H1 (cell line): ENCODE measurements at regions not wholly inside any gene's neighbourhood (a gene's known extent, or its start where the extent isn't known, plus 50 kb on each side); places are given as distances from the start of the nearest gene placed in this dataset.

Experiments used
- CTCF ChIA-PET: fragments of 300-600 bp; sonication (Branson Sonifier 250); formaldehyde crosslinking; loops from one replicate; lab custom pipeline; 2021; ENCODE audit not compliant: partially characterized antibody; lab: Charles Lee
- POLR2A ChIA-PET: fragments of 300-600 bp; sonication (Branson Sonifier 250); formaldehyde crosslinking; loops from one replicate; lab custom pipeline; 2021; ENCODE audit warnings: inconsistent platforms; ENCODE audit not compliant: partially characterized antibody; lab: Charles Lee
- DNase-seq, 2 experiments: peaks; one replicate each; pipeline versions ENCODE4 v3.0.0 to v3.0.0-alpha.2; 2010 to 2022; ENCODE audit warnings: low spot score in 2 of 2, low read depth in 1 of 2, mixed read lengths in 1 of 2
- FAIRE-seq: peaks from 2 replicates; lab custom pipeline; 2011; peaks lifted over from hg19 to GRCh38; lab: Jason Lieb, UNC
- H2AFZ ChIP-seq: 2 replicates; pipeline ENCODE4 v1.8.1; 2012; ENCODE audit warnings: low read length, inconsistent platforms
- H2AK5ac ChIP-seq: 2 replicates; pipeline ENCODE4 v1.6.1; 2013; ENCODE audit warnings: low read depth, low read length
- H2BK120ac ChIP-seq: replicated peaks from 2 replicates; pipeline ENCODE3; 2013; ENCODE audit warnings: low read depth, low read length, inconsistent platforms
- H2BK12ac ChIP-seq: 2 replicates; pipeline ENCODE4 v1.6.1; 2013; ENCODE audit warnings: low read depth, low read length
- H2BK15ac ChIP-seq: 2 replicates; pipeline ENCODE4 v1.6.1; 2013; ENCODE audit warnings: low read length
- H2BK20ac ChIP-seq: 2 replicates; pipeline ENCODE4 v1.6.1; 2013; ENCODE audit warnings: low read length
- H2BK5ac ChIP-seq: 2 replicates; pipeline ENCODE4 v1.6.1; 2013; ENCODE audit warnings: low read depth, low read length
- H3K14ac ChIP-seq: 2 replicates; pipeline ENCODE4 v1.6.1; 2013; ENCODE audit warnings: inconsistent platforms; ENCODE audit not compliant: insufficient read length
- H3K18ac ChIP-seq: 2 replicates; pipeline ENCODE4 v1.6.1; 2013; ENCODE audit warnings: low read length; ENCODE audit errors: extremely low read depth
- H3K23ac ChIP-seq: 2 replicates; pipeline ENCODE4 v1.6.1; 2013; ENCODE audit warnings: inconsistent platforms; ENCODE audit not compliant: insufficient read length
- H3K23me2 ChIP-seq: 2 replicates; pipeline ENCODE4 v1.6.1; 2013; ENCODE audit warnings: low read depth, low read length
- H3K27ac ChIP-seq: 2 replicates; pipeline ENCODE4 v1.6.1; 2011; ENCODE audit warnings: low read depth, low read length, inconsistent platforms
- H3K27me3 ChIP-seq, 4 experiments: replicated peaks in 1 of 4; 1 replicate in 1 of 4; 2 replicates in 3 of 4; pipeline versions ENCODE4 v1.6.1 to v1.8.1; 2011 to 2013; ENCODE audit warnings: low read length in 3 of 4, mild to moderate bottlenecking in 3 of 4, inconsistent platforms in 2 of 4, mixed read lengths in 2 of 4, moderate library complexity in 1 of 4; ENCODE audit not compliant: control insufficient read depth in 3 of 4, insufficient read depth in 3 of 4; ENCODE audit errors: extremely low read depth in 1 of 4
- H3K36me3 ChIP-seq, 4 experiments: 2 replicates each; pipeline versions ENCODE4 v1.6.1 to v1.8.1; 2011 to 2013; ENCODE audit warnings: mild to moderate bottlenecking in 4 of 4, low read length in 3 of 4, moderate library complexity in 2 of 4, control low read depth in 1 of 4, inconsistent platforms in 1 of 4; ENCODE audit not compliant: insufficient read depth in 4 of 4, control insufficient read depth in 2 of 4
- H3K4ac ChIP-seq: replicated peaks from 2 replicates; pipeline ENCODE3; 2013; ENCODE audit warnings: low read length, low read depth, mixed read lengths, inconsistent platforms; ENCODE audit not compliant: insufficient read length
- H3K4me1 ChIP-seq, 4 experiments: replicated peaks in 1 of 4; 1 replicate in 1 of 4; 2 replicates in 3 of 4; pipeline versions ENCODE4 v1.6.1 to v1.8.1; 2011 to 2013; ENCODE audit warnings: low read length in 3 of 4, inconsistent platforms in 2 of 4, mixed read lengths in 1 of 4; ENCODE audit not compliant: insufficient read depth in 4 of 4, control insufficient read depth in 3 of 4
- H3K4me2 ChIP-seq, 2 experiments: 2 replicates each; pipeline versions ENCODE4 v1.6.1 to v1.8.1; 2011 to 2013; ENCODE audit warnings: low read depth in 2 of 2, low read length in 2 of 2, control low read depth in 1 of 2, inconsistent platforms in 1 of 2, mild to moderate bottlenecking in 1 of 2; ENCODE audit not compliant: insufficient read depth in 1 of 2
- H3K4me3 ChIP-seq, 4 experiments: fragments of 200-600, 300-600 bp in 1 of 4; sonication (generic), shearing (Covaris generic), sonication (Bioruptor Twin) in 1 of 4; 2 replicates each; pipeline versions ENCODE4 v1.5.1 to v1.8.1; 2011 to 2016; ENCODE audit warnings: low read length in 4 of 4, low read depth in 3 of 4, control low read depth in 2 of 4, inconsistent platforms in 2 of 4, mild to moderate bottlenecking in 2 of 4, mixed read lengths in 1 of 4, moderate library complexity in 1 of 4; ENCODE audit not compliant: insufficient read depth in 2 of 4; ENCODE audit errors: extremely low read depth in 1 of 4
- H3K56ac ChIP-seq: replicated peaks from 2 replicates; pipeline ENCODE3; 2013; ENCODE audit warnings: low read depth, mild to moderate bottlenecking, mixed read lengths, low read length, inconsistent platforms; ENCODE audit not compliant: insufficient read length
- H3K79me1 ChIP-seq: 2 replicates; pipeline ENCODE4 v1.6.1; 2013; ENCODE audit warnings: low read depth, low read length, control low read depth
- H3K79me2 ChIP-seq, 2 experiments: 2 replicates each; pipeline versions ENCODE4 v1.6.1 to v1.8.1; 2012 to 2013; ENCODE audit warnings: low read length in 2 of 2, mild to moderate bottlenecking in 2 of 2, inconsistent platforms in 1 of 2; ENCODE audit not compliant: insufficient read depth in 2 of 2, control insufficient read depth in 1 of 2
- H3K9ac ChIP-seq, 4 experiments: replicated peaks in 1 of 4; 1 replicate in 1 of 4; 2 replicates in 3 of 4; pipeline versions ENCODE4 v1.6.1 to v1.8.1; 2011 to 2013; ENCODE audit warnings: low read depth in 3 of 4, low read length in 3 of 4, control low read depth in 2 of 4, mild to moderate bottlenecking in 2 of 4, moderate library complexity in 2 of 4, inconsistent platforms in 1 of 4; ENCODE audit errors: extremely low read depth in 1 of 4
- H3K9me3 ChIP-seq, 2 experiments: 2 replicates each; pipeline versions ENCODE4 v1.6.1 to v1.8.1; 2012 to 2013; ENCODE audit warnings: mild to moderate bottlenecking in 2 of 2, moderate library complexity in 2 of 2, control low read depth in 1 of 2, inconsistent platforms in 1 of 2, low read depth in 1 of 2, low read length in 1 of 2, mixed read lengths in 1 of 2; ENCODE audit not compliant: insufficient read depth in 2 of 2
- H4K20me1 ChIP-seq, 2 experiments: replicated peaks in 1 of 2; 2 replicates each; pipeline versions ENCODE3 to v1.8.1; 2011 to 2013; ENCODE audit warnings: inconsistent platforms in 2 of 2, low read length in 2 of 2, mild to moderate bottlenecking in 1 of 2; ENCODE audit not compliant: insufficient read depth in 2 of 2, control insufficient read depth in 1 of 2
- H4K5ac ChIP-seq: 2 replicates; pipeline ENCODE4 v1.6.1; 2013; ENCODE audit warnings: low read length, low read depth, mixed read lengths, inconsistent platforms; ENCODE audit not compliant: insufficient read length
- H4K8ac ChIP-seq: 2 replicates; pipeline ENCODE4 v1.8.0; 2013; ENCODE audit warnings: mild to moderate bottlenecking, moderate library complexity, low read length, inconsistent platforms; ENCODE audit not compliant: insufficient read depth; ENCODE audit errors: extremely low read depth
- H4K91ac ChIP-seq: replicated peaks from 2 replicates; pipeline ENCODE3; 2013; ENCODE audit warnings: low read length, mixed read lengths, inconsistent platforms; ENCODE audit not compliant: insufficient read length
- BRCA1 ChIP-seq: IDR thresholded peaks from 2 replicates; pipeline ENCODE4 v1.6.1; 2012; ENCODE audit warnings: low read depth, low read length, improper control_type of control experiment
- MAX ChIP-seq: IDR thresholded peaks from 2 replicates; pipeline ENCODE4 v1.6.1; 2012; ENCODE audit warnings: inconsistent platforms
- USF2 ChIP-seq: IDR thresholded peaks from 2 replicates; pipeline ENCODE4 v1.6.1; 2011; ENCODE audit warnings: low read length, improper control_type of control experiment
- YY1 ChIP-seq: IDR thresholded peaks from 2 replicates; pipeline ENCODE4 v1.6.1; 2011; ENCODE audit warnings: low read depth, mild to moderate bottlenecking, low read length
- WGBS, 2 experiments: shearing (Covaris generic) in 1 of 2; methylation state at CpG; one replicate each; pipeline versions ENCODE4 v1.1.6 to v1.1.7; 2013 to 2015; ENCODE audit warnings: low lambda C conversion rate in 2 of 2, mixed read lengths in 2 of 2, inconsistent platforms in 1 of 2, low coverage in 1 of 2, missing lambda C conversion rate in 1 of 2; ENCODE audit not compliant: insufficient replicate concordance in 2 of 2, insufficient coverage in 1 of 2, insufficient read length in 1 of 2; ENCODE audit errors: extremely low coverage in 1 of 2, missing lambda C conversion rate in 1 of 2; 5-methylcytosine and 5-hydroxymethylcytosine counted together

GRCh38 chr2:84052913-84053312 lies 406.2 kb downstream of the SUCLG1 start:
- H3K4ac ChIP-seq = no peak overlapping the region
- H3K56ac ChIP-seq = no peak overlapping the region
- H3K4me1 ChIP-seq = peaks cover 0 to 2% (median 0%) of the 10 kb centered on the region in 4 experiments; a peak in 1 of 7 replicates
- no peak overlapping the region for H3K4me2 ChIP-seq
- no peak for FAIRE-seq
- no peaks in the 10 kb centered on the region for H3K79me1 ChIP-seq
- H4K20me1 ChIP-seq = no peaks in the 10 kb centered on the region
- H3K27me3 ChIP-seq = no peaks in the 10 kb centered on the region
- no peak overlapping the region for H2BK5ac ChIP-seq
- H2BK20ac ChIP-seq = no peak overlapping the region
- H3K14ac ChIP-seq = no peak overlapping the region
- no peak overlapping the region for H2BK12ac ChIP-seq
- H2AK5ac ChIP-seq = no peak overlapping the region
- H3K27ac ChIP-seq = no peak overlapping the region
- H4K5ac ChIP-seq = no peak overlapping the region
- CTCF ChIA-PET = interaction anchor here (0.6 to 1.5 kb wide), 2 partner anchors 9 to 236 kb away, joined by 3 read pairs; no protein-coding TSS in a partner anchor
- H3K9ac ChIP-seq = no peak overlapping the region
- TF ChIP-seq MAX (no peak), BRCA1 (no peak), YY1 (no peak), USF2 (no peak)
- TF ChIP-seq, all 59 proteins: peak for 0
- Histone ChIP-seq H3K36me3 (no peaks in the 10 kb centered on the region), H3K79me2 (no peaks in the 10 kb centered on the region), H2AFZ (no peak overlapping the region), H4K91ac (no peak overlapping the region), H3K23ac (no peak overlapping the region), H3K9me3 (no peaks in the 10 kb centered on the region), H2BK120ac (no peak overlapping the region), H3K4me3 (no peak overlapping the region), H3K23me2 (no peaks in the 10 kb centered on the region), H2BK15ac (no peak overlapping the region), H3K18ac (no peak overlapping the region), H4K8ac (no peak overlapping the region)
- no peak for DNase-seq
- POLR2A ChIA-PET = no interaction called here
- 86% methylated on average over 2 of the region's 2 CpGs; no CpG with 5 or more reads in 1 of the 2 experiments for WGBS, 2 experiments
